ENCODE measurements at regions not wholly inside any gene's neighbourhood (a gene's known extent, or its start where the extent isn't known, plus 50 kb on each side); places are given as distances from the start of the nearest gene placed in this dataset.
"Not testable (repeated sequence)": the region's sequence is repeated elsewhere in the genome, so short reads cannot be mapped to it uniquely, and the experiment has no call there.

- DNase-seq (ENCODE audit: low read depth): not testable (repeated sequence)
Measured at GRCh38 chr17:71782021-71782420, 338.8 kb upstream of the SOX9 start.

- no peak for DNase-seq (ENCODE audit: low read depth)
Measured at GRCh38 chr17:71790791-71791190, 330.0 kb upstream of the SOX9 start.

- DNase-seq (ENCODE audit: low read depth): no peak
Measured at GRCh38 chr17:71791311-71791710, 329.5 kb upstream of the SOX9 start.

GRCh38 chr17:71792966-71793365 lies 327.9 kb upstream of the SOX9 start:
- no peak for DNase-seq (ENCODE audit: low read depth)

- no peak for DNase-seq (ENCODE audit: low read depth)
Measured at GRCh38 chr17:71793518-71793917, 327.3 kb upstream of the SOX9 start.

GRCh38 chr17:71798701-71799100 lies 322.1 kb upstream of the SOX9 start:
- no peak for DNase-seq (ENCODE audit: low read depth)

GRCh38 chr17:71799657-71800056 lies 321.2 kb upstream of the SOX9 start:
- DNase-seq (ENCODE audit: low read depth): no peak

GRCh38 chr17:71801301-71801700 lies 319.5 kb upstream of the SOX9 start:
- no peak for DNase-seq (ENCODE audit: low read depth)

- DNase-seq (ENCODE audit: low read depth): no peak
Measured at GRCh38 chr17:71802663-71803062, 318.2 kb upstream of the SOX9 start.

- no peak for DNase-seq (ENCODE audit: low read depth)
Measured at GRCh38 chr17:71803656-71804284, 317.1 kb upstream of the SOX9 start.

- no peak for DNase-seq (ENCODE audit: low read depth)
Measured at GRCh38 chr17:71809537-71809936, 311.3 kb upstream of the SOX9 start.

- not testable (repeated sequence) for DNase-seq (ENCODE audit: low read depth)
Measured at GRCh38 chr17:71813861-71814260, 307.0 kb upstream of the SOX9 start.

- no peak for DNase-seq (ENCODE audit: low read depth)
Measured at GRCh38 chr17:71821511-71821910, 299.3 kb upstream of the SOX9 start.

- no peak for DNase-seq (ENCODE audit: low read depth)
Measured at GRCh38 chr17:71824671-71825070, 296.1 kb upstream of the SOX9 start.

GRCh38 chr17:71825687-71826086 lies 295.1 kb upstream of the SOX9 start:
- no peak for DNase-seq (ENCODE audit: low read depth)

- DNase-seq (ENCODE audit: low read depth): no peak
Measured at GRCh38 chr17:71828182-71828596, 292.6 kb upstream of the SOX9 start.

GRCh38 chr17:71830866-71831265 lies 290.0 kb upstream of the SOX9 start:
- DNase-seq (ENCODE audit: low read depth): no peak

GRCh38 chr17:71842986-71843385 lies 277.8 kb upstream of the SOX9 start:
- DNase-seq (ENCODE audit: low read depth): no peak

GRCh38 chr17:71845337-71845736 lies 275.5 kb upstream of the SOX9 start:
- no peak for DNase-seq (ENCODE audit: low read depth)

GRCh38 chr17:71846561-71847110 lies 274.2 kb upstream of the SOX9 start:
- DNase-seq (ENCODE audit: low read depth): no peak

GRCh38 chr17:71849783-71850768 lies 270.7 kb upstream of the SOX9 start:
- DNase-seq (ENCODE audit: low read depth): no peak

GRCh38 chr17:71850812-71851211 lies 270.0 kb upstream of the SOX9 start:
- DNase-seq (ENCODE audit: low read depth): no peak

GRCh38 chr17:71855010-71855409 lies 265.8 kb upstream of the SOX9 start:
- DNase-seq (ENCODE audit: low read depth): no peak
